ENCODE measurements at regions not wholly inside any gene's neighbourhood (a gene's known extent, or its start where the extent isn't known, plus 50 kb on each side); places are given as distances from the start of the nearest gene placed in this dataset.

DNA sequence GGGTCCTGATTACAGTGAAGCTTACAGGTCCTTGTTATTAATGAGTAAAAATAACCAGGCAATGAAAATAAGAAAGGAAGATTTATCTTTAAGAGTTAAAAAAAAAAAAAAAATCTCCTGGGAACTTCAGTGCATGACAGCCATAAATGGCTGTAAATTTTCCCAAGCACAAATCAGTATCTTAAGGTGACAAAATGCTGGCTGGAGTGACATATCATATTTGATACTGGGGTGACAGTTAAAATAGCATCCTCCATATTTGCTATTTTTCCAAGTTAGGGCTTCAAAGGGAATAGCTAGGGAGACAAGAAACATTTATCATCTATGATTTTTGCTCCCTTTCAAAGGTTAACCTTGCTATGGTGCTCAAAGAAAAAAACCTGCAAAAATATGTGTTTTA, 226.6 kb downstream of the PRDM2 start:
- no peak for DNase-seq

DNA sequence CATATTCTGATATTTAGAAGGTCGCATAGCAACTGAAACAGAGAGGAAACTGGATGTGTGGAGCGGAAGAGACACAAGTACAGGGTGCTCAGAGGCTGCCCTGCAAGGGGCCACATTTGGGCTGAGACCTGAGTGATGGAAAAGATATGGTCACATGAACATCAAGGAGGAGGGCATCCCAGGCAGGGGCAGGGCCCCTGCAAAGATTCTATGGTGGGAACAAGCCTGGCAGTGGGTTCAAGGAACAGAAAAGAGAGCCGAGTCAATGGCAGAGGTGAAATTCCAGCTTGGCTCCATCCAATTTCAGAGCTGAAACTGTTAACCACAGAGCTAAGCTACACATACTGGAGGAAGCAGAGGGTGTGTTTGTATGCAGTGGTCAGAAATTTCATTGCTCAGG, 227.7 kb downstream of the PRDM2 start:
- no peak for DNase-seq

DNA sequence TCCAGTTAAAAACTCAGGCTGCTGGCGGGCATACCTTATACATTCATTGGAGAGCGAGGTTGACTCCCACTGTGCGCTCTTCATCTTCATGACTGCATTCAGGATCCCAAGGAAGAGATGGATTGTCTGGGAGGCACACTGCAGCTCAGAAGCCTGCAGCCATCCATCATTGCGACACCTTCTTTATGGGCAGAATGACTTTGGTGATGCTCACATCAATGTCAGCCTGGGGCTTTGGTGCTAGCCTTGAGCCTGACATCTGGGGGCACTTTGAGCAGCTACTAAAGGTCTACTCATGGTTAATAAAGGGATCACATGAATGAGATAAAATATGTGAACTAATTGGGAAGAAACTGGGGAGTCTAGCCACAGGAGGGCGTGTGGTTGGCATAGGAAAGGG, 229.3 kb downstream of the PRDM2 start:
- DNase-seq, result no peak

- peak in 1 of 5 experiments; percentile 8 for DNase-seq
These were observed 230.2 kb downstream of the PRDM2 start for GRCh38 chr1:13930151-13930550.

DNA sequence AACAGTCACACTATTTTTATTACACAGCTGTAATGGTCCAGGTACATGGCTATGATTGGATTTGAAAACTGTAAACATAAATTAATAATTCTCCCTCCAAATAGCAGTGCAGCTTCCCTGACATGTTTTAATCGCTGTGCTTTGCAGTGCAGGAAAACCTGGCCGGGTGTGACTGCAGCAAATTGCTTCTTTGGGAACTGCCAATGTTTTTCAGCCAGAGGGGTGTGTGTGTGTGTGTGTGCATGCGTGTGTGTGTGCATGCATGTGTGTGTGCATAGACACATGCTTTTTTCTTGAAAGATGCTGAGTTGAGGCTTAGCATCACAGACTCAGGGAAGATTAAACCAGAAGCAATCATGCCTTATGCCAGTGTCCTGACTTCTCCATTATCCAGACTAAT, 231.2 kb downstream of the PRDM2 start:
- DNase-seq, result no peak

DNA sequence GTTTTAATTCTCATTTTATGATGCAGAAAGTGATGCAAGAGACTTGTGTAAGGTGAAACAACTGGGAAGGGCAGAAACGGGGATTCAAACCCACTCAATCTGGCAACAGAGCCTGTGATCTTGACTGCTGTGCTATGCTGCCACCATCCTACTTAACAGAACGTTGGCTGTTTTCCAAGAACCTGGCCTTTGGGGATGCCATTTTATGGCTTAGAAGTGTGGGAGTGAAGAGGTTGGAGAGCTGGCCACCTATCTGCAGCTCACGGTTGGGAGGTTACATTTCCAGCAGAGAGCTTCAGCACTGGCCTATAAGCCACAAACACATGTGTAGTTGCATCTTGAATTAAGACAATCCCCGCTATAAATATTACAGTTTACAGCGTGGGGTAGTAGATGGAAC, 235.3 kb downstream of the PRDM2 start:
- DNase-seq, result no peak

- DNase-seq, result no peak
These were observed 241.3 kb downstream of the PRDM2 start for GRCh38 chr1:13941315-13941714.

DNA sequence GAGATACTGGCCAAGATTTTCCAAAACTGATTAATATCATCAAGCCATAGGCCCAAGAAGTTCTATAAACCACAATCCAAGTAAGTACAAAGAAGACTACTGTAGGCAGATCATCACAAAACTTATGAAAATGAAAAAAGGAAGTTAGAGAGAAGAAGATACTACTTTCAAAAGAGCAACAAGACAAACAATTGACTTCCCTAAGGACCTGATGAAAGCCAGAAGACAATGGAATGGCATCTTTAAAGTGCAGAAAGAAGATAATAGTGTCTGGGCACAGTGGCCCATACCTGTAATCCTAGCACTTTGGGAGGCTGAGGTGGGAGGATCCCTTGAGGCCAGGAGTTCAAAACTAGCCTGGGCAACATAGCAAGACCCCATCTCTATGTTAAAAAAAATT, 243.1 kb downstream of the PRDM2 start:
- DNase-seq, result no peak

DNA sequence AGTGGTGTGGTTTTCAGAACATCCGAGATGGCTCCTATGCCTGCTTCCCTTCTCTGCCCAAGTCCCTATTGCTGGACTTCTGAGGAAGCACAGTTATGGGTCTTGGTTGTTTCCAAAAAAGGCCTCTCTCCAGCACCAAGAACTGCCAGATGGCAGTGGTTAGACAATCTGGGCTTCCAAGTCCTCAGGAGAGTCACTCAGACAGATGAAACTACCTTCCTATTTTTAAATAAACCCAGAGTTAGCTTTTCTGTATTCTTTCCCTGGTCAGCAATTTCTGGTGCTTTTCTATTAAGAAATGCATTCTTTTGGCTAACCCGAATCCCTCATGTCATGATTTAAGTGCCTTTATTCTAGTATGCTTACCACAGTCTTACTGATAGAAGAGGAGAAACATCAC, 245.9 kb downstream of the PRDM2 start:
- DNase-seq, result no peak

DNA sequence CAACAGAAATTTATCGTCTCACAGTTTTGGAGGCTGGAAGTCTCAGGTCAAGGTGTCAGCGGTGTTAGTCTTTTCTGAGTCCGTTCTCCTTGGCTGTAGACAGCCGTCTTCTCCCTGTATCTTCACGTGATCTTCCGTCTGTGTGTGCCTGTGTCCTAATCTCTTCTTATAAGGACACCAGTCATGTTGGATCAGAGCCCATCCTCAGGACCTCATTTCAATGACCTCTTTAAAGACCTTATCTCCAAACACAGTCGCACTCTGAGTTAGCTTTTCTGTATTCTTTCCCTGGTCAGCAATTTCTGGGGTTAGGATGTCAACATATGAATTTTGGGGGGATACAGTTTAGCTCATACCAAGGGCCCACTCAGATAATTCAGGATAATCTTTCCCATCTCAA, 247.7 kb downstream of the PRDM2 start:
- no peak for DNase-seq

DNA sequence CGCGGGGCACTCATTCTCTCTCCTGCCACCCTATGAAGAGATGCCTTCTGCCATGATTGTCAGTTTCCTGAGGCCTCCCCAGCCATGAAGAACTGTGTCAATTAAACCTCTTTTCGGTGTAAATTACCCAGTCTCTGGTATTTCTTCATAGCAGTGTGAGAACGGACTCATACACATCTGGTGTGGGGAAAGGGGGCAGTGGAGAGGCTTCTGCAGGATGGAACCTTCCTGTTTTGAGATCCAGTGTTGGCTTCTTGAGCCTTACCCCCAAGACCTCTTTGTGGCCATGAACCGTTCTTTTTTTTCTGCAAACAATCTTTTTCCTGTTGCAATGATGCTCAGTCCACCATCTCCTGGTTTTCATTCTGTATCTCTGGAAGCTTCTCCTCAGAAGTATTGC, 248.4 kb downstream of the PRDM2 start:
- no peak for DNase-seq

DNA sequence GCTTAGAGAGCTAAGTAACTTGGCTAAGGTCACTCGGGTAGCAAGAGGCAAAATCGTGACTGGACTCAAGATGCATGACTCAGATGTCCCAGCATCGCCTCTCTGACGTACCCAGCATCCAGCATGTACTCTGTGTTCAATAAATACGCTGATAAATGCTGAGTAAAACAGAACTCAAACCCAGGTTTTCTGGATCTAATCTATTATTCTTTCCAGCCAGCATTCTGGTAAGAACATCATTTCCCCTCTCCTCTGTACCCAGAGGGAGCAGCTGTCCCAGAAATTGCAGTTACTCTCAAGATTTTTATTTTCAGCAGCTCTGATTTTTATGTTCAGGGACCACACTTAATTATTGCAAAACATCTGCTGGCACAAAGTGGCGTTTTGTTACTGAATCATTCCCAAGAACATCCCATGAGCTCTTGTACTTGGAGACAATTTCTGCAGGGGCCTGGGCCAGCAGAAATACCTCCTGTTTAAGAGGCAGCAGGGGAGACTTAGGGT, 249.0 kb downstream of the PRDM2 start:
- no peak for DNase-seq

- DNase-seq, result no peak
These were observed 249.6 kb downstream of the PRDM2 start for GRCh38 chr1:13949546-13949945.

DNA sequence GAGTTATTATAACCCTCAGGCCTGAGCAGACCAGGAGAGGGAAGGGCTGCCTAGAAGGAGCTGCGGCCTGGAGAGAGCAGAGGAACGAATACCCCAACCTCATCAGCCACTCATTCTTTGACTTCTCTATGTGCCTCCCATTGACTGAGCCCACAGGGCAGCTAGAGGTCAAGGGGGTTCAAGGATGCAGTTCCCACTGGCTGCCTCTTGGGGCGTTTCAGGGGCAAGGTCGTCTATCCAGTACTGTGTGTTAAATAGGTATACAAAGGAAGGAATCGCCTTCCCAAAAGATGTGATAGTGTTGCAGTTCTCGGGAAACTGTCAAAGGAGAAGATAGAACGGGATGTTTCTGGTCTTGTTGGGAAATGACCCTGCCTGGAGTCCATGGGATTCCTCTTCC, 250.6 kb downstream of the PRDM2 start:
- no peak for DNase-seq

GRCh38 chr1:13951793-13952751, 252.1 kb downstream of the PRDM2 start:
- no peak for DNase-seq

GRCh38 chr1:13952985-13953384, 253.0 kb downstream of the PRDM2 start:
- DNase-seq, result no peak

DNA sequence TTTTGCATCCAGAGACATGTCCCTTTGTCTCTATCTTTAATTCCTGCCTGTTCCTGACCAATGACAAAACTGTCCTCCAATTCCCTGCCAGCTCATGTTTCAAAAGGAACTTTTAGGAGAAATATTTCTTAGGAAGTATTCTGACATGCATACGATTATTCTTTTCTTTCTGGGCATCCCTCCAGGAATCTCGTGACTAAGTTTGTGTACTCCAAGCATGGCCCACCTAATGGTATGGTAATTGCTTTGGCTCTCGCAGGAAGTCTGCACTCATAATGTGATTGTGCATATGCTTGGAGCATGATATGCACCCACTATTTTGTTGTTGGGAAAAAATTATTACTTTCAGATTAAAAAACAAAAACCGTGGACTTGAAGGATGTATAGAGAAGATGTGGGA, 256.4 kb downstream of the PRDM2 start:
- DNase-seq, result no peak

DNA sequence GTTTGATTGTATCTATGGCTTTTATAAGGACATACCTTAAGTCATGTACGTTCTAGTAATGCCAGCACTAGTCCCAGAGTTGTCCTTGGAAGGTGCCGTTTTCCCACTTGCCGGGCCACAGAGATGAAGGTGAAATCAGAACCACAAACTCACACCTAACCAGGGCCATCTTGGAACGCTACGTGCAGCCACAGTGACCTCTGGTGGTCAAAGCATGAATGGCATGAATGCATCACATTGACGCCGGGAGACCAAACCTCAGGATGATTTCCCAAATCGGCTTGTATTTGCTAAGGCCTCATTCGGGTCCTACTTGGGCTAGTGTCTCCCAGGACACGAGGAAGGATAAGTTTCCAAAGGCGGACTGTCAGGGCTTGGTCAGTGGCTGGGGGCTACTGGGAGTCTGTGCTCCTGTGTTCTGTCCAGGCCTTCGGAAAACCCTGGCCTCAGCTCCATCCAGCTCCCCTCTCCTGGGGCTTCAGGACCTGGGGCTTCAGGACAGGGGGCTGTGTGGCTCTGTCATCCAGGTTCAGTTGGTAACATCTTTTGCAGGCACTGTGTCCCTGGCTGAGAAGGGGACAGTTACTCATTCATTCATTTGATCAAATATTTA, 260.5 kb downstream of the PRDM2 start:
- DNase-seq, result peak in 4 of 5 experiments; percentile 24 to 42 (median 39)

- no peak for DNase-seq
These were observed 264.8 kb downstream of the PRDM2 start for GRCh38 chr1:13964768-13965167.

DNA sequence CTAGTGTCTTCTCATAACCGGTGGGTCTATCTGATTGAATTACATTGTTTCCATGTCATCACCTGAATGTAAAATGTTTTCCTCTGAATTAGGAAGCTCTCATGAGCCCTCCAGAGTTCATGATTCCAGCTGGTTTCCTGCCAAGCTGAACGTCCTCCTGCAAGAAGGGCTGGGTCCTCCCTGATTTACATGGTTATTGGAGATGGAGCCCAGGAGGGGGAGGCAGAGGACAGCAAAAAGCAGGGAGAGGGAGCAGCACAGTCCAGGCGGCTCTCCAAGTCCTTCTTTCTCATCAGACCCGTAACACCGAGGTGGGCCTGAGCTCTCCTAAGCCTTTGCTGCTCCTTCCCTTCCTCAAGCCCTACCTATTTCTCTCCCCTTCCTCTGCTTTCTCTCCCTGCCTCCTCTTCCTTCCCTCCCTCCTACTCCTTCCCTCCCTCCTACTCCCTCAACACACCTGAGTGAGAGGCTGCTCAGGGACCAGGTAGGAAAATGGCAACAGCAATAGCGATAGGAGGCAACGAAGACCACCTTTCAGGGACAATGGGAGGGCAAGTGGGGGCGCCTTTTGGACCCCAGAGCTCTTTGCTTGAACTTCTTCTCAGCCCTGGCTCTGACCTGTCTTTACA, 265.9 kb downstream of the PRDM2 start:
- DNase-seq, result no peak

DNA sequence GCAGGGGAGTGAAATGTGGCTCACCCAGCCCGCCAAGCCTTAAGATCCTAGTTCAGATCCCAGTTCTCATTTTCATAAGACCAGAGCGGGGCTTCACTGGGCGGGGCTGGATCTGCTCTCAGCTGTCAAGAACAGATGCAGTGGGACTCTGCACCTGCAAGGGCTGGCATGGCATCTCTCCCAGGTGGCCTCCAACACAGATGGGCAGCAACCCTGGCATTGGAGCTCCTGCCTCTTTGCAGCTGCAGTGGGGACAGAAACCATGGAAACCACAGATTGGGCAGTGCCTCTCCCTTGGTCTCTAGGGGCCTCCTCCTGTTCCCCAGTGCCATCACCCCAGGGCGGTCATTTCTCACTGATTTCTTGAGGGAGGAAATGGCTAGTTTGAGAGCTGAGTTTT, 267.7 kb downstream of the PRDM2 start:
- no peak for DNase-seq

GRCh38 chr1:13968361-13968760, 268.4 kb downstream of the PRDM2 start:
- no peak for DNase-seq

DNA sequence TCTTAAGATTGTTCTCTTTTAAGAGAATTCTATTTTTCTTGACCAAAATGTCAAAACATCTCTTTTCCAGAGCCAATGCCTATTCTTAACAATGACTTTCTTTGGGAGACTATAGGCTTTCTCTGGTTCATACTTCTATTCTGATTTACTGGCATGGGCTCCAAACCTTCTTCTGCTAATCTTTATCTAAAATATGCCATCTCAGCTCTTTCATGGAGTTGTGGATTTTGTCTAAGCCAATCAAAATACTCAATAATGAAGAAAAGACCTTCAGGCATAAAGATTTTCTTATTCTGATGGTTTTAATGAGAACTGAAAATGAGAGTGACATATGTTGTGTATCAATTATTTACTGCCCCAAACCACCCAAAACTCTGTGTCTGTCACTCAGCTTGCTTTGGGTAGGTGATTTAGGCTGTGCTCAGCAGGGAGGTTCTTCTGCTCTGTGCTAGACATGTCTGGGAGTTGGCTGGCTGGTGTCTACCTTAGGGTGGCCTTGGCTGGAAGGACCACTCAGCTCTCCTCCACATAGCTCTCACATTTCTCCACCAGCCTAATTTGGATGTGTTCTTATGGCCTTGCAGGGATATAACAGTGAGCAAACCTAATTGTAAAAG, 270.8 kb downstream of the PRDM2 start:
- no peak for DNase-seq
